ENCODE measurements at regions not wholly inside any gene's neighbourhood (a gene's known extent, or its start where the extent isn't known, plus 50 kb on each side); places are given as distances from the start of the nearest gene placed in this dataset.

- no peak for DNase-seq
These were observed 223.1 kb upstream of the EOMES start for GRCh38 chr3:27945229-27945628.

GRCh38 chr3:27960133-27960532 lies 238.0 kb upstream of the EOMES start:
- DNase-seq: no peak

GRCh38 chr3:27963519-27963918 lies 241.4 kb upstream of the EOMES start:
- no peak for DNase-seq

- no peak for DNase-seq
These were observed 249.5 kb upstream of the EOMES start for GRCh38 chr3:27971600-27971999.

- DNase-seq: no peak
These were observed 254.8 kb upstream of the EOMES start for GRCh38 chr3:27976933-27977332.

GRCh38 chr3:27978440-27978839 lies 256.3 kb upstream of the EOMES start:
- DNase-seq: no peak

GRCh38 chr3:27985369-27986035 lies 255.9 kb upstream of the CMC1 start:
- DNase-seq: no peak

GRCh38 chr3:27986234-27986879 lies 255.1 kb upstream of the CMC1 start:
- no peak for DNase-seq

- DNase-seq: no peak
These were observed 251.1 kb upstream of the CMC1 start for GRCh38 chr3:27990324-27990723.

GRCh38 chr3:27990837-27991236 lies 250.6 kb upstream of the CMC1 start:
- no peak for DNase-seq

- DNase-seq: no peak
These were observed 248.4 kb upstream of the CMC1 start for GRCh38 chr3:27993051-27993450.

- no peak for DNase-seq
These were observed 240.8 kb upstream of the CMC1 start for GRCh38 chr3:28000608-28001007.

GRCh38 chr3:28008235-28008634 lies 233.2 kb upstream of the CMC1 start:
- no peak for DNase-seq

- no peak for DNase-seq
These were observed 228.6 kb upstream of the CMC1 start for GRCh38 chr3:28012830-28013229.

GRCh38 chr3:28013864-28014473 lies 227.4 kb upstream of the CMC1 start:
- no peak for DNase-seq

- no peak for DNase-seq
These were observed 222.3 kb upstream of the CMC1 start for GRCh38 chr3:28018925-28019718.

- DNase-seq: no peak
These were observed 221.7 kb upstream of the CMC1 start for GRCh38 chr3:28019740-28020139.

- DNase-seq: no peak
These were observed 218.5 kb upstream of the CMC1 start for GRCh38 chr3:28022916-28023315.

- DNase-seq: no peak
These were observed 212.9 kb upstream of the CMC1 start for GRCh38 chr3:28028554-28028953.

GRCh38 chr3:28033059-28033784 lies 208.2 kb upstream of the CMC1 start:
- no peak for DNase-seq

- DNase-seq: no peak
These were observed 204.5 kb upstream of the CMC1 start for GRCh38 chr3:28036599-28037575.

- no peak for DNase-seq
These were observed 202.2 kb upstream of the CMC1 start for GRCh38 chr3:28039234-28039633.
